Right lung (tissue), 2 donors: ENCODE measurements at regions not wholly inside any gene's neighbourhood (a gene's known extent, or its start where the extent isn't known, plus 50 kb on each side); places are given as distances from the start of the nearest gene placed in this dataset.

Experiments
- DNase-seq, 2 donors: peaks; one replicate each; pipeline ENCODE4 v3.0.0-alpha.2; 2013

DNA sequence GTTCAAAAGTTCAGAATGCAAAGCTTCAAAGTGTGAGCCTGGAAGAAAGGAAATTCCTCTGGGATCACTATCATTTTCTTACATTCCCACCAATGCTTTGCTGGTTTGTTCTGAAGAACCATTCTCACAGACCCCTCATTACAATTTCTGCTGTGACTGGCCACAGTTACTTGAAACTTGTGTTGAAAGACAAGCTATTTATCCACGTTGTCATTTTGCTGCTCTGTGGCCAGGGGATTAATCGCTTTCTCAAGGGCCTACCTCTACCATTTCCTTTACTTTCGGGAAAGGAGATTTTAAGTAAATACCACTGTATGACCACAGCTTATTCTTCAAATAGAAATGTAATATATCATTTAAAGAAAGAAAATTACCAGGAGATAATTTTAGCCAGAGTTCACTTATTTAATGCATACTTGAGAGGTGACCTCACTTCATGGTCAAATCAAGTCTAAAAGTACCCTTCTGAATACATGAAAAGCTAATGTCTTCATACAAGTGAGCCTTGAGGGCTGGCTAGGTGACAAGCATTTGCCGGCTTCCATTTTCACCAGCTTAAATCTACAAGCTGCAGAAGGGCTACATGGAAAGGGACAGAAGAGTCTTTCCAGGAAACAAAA is 69.8 kb upstream of the ROBO2 start:
- no peak for DNase-seq

- no peak for DNase-seq
These were observed 67.1 kb upstream of the ROBO2 start for GRCh38 chr3:76972624-76973296.

GRCh38 chr3:76976996-76977395 is 62.9 kb upstream of the ROBO2 start:
- no peak for DNase-seq

DNA sequence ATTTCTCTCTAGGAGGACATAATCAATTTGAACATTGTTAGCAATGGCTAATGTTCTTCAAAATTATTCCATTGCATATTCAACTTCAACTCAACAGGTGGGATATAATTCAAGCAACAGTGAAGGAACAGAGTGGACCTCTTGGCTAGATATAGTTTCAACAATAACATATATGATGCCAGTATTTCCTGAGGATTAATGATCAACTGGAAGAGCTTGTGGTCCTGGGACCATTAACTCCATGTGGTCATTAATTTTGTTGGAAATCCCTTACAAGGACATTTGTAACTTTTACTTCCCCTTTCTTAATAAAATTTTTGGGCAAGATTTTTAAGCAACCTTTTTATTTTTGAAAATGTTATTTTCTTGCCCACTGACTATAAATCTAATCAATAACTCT is 54.3 kb upstream of the ROBO2 start:
- DNase-seq: no peak

DNA sequence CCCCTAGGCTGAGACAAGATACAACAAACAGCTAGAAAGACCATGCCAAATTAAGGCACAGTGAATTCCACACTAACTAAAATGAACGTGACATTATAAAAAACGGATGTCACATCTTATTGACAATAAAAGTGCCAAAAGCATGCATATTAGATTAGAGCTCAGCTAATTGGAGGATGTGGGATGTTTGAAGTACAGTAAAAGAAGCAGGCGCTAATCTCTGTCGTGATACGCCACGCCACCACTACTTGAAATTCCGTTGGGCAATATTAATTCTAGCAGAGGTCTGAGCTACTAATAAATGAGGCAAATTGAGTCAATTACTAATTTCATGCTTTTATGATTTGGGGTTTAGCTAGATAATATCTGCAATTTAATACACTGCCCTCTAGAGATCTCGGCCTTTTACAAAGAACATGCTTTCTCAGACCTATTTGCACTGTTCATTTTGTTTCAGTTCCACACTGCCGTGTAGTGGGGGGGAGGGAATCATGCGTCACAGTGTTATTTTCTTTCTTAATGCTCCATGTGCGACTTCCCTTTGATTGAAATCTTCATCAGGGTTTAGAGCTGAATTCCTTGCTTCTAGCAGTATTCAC is 52.9 kb upstream of the ROBO2 start:
- no peak for DNase-seq
